IMR-90 (cell line): ENCODE measurements at regions not wholly inside any gene's neighbourhood (a gene's known extent, or its start where the extent isn't known, plus 50 kb on each side); places are given as distances from the start of the nearest gene placed in this dataset.

Experiments used
- ATAC-seq: fragments of 200-7000 bp; cut with Tn5 transposase; 2 replicates; pipeline ENCODE4 v1.9.1; 2020; ENCODE audit warnings: low read depth, mild to moderate bottlenecking, moderate library complexity
- BruUV-seq: library from RNA; stranded (reverse); fragments of 400-500 nt; replicated peaks from 2 replicates; lab custom pipeline; 2021; lab: Mats Ljungman, UMichigan
- CTCF ChIA-PET: fragments of 300-600 bp; formaldehyde crosslinking; extraction: SDS; loops from one replicate; lab custom pipeline; 2021; ENCODE audit warnings: antibody characterized with exemption; lab: Yijun Ruan, JAX
- POLR2A ChIA-PET: fragments of 300-600 bp; sonication (Branson Sonifier 250); formaldehyde crosslinking; loops from one replicate; lab custom pipeline; 2022; ENCODE audit warnings: antibody characterized with exemption; ENCODE audit not compliant: unreplicated experiment; lab: Charles Lee
- DNase-seq: peaks from one replicate; pipeline ENCODE4 v3.0.0; 2013
- H2AFZ ChIP-seq: replicated peaks from 2 replicates; pipeline ENCODE3; 2013; ENCODE audit warnings: low read length, mild to moderate bottlenecking; ENCODE audit not compliant: poor library complexity
- H2AK5ac ChIP-seq: 2 replicates; pipeline ENCODE4 v1.6.1; 2013; ENCODE audit warnings: low read depth, low read length, inconsistent platforms
- H2AK9ac ChIP-seq: replicated peaks from 2 replicates; pipeline ENCODE3; 2013; ENCODE audit warnings: mild to moderate bottlenecking, low read depth, low read length, moderate library complexity; ENCODE audit not compliant: poor library complexity
- H2BK120ac ChIP-seq: 2 replicates; pipeline ENCODE4 v1.6.1; 2013; ENCODE audit warnings: low read depth, low read length, inconsistent platforms
- H2BK15ac ChIP-seq: 3 replicates; pipeline ENCODE4 v1.6.1; 2013; ENCODE audit warnings: low read depth, low read length, inconsistent platforms
- H2BK20ac ChIP-seq: 2 replicates; pipeline ENCODE4 v1.6.1; 2013; ENCODE audit warnings: low read depth, mild to moderate bottlenecking, inconsistent platforms, low read length, moderate library complexity
- H2BK5ac ChIP-seq: 2 replicates; pipeline ENCODE4 v1.6.1; 2013; ENCODE audit warnings: mild to moderate bottlenecking, low read depth, low read length, inconsistent platforms; ENCODE audit not compliant: poor library complexity, severe bottlenecking
- H3K14ac ChIP-seq: replicated peaks from 2 replicates; pipeline ENCODE4 v1.6.1; 2013; ENCODE audit warnings: low read depth, low read length, inconsistent platforms
- H3K18ac ChIP-seq: 2 replicates; pipeline ENCODE4 v1.6.1; 2013; ENCODE audit warnings: low read depth, low read length, control low read depth
- H3K23ac ChIP-seq: 2 replicates; pipeline ENCODE4 v1.6.1; 2013; ENCODE audit warnings: low read depth, low read length, inconsistent platforms
- H3K27ac ChIP-seq: 2 replicates; pipeline ENCODE4 v1.5.1; 2013; ENCODE audit warnings: mild to moderate bottlenecking, control low read depth, low read length; ENCODE audit not compliant: insufficient read depth
- H3K27me3 ChIP-seq: 2 replicates; pipeline ENCODE4 v1.6.1; 2013; ENCODE audit warnings: low read length; ENCODE audit not compliant: control insufficient read depth, insufficient read depth
- H3K36me3 ChIP-seq: 2 replicates; pipeline ENCODE4 v1.6.1; 2013; ENCODE audit warnings: low read length, mixed read lengths; ENCODE audit not compliant: control insufficient read depth, insufficient read depth
- H3K4ac ChIP-seq: 2 replicates; pipeline ENCODE4 v1.6.1; 2013; ENCODE audit warnings: low read depth, low read length, inconsistent platforms
- H3K4me1 ChIP-seq: 2 replicates; pipeline ENCODE4 v1.6.1; 2013; ENCODE audit warnings: low read length, mixed read lengths; ENCODE audit not compliant: control insufficient read depth, insufficient read depth
- H3K4me2 ChIP-seq: 2 replicates; pipeline ENCODE4 v1.6.1; 2013; ENCODE audit warnings: low read depth, mild to moderate bottlenecking, control low read depth, low read length, moderate library complexity
- H3K4me3 ChIP-seq: 2 replicates; pipeline ENCODE4 v1.5.1; 2013; ENCODE audit warnings: low read depth, mild to moderate bottlenecking, control low read depth, low read length, moderate library complexity; ENCODE audit not compliant: insufficient read depth
- H3K56ac ChIP-seq: 2 replicates; pipeline ENCODE4 v1.6.1; 2013; ENCODE audit warnings: low read length, inconsistent platforms; ENCODE audit not compliant: insufficient read depth; ENCODE audit errors: extremely low read depth
- H3K79me1 ChIP-seq, 2 experiments: 2 replicates each; pipeline ENCODE4 v1.6.1; 2013; ENCODE audit warnings: low read length in 2 of 2, inconsistent platforms in 1 of 2, low read depth in 1 of 2
- H3K9ac ChIP-seq: 2 replicates; pipeline ENCODE4 v1.6.1; 2013; ENCODE audit warnings: low read depth, low read length, control low read depth
- H3K9me1 ChIP-seq: 2 replicates; pipeline ENCODE4 v1.6.1; 2013; ENCODE audit warnings: low read length, inconsistent platforms; ENCODE audit not compliant: insufficient read depth
- H3K9me3 ChIP-seq: 2 replicates; pipeline ENCODE4 v1.6.1; 2013; ENCODE audit warnings: low read length; ENCODE audit not compliant: control insufficient read depth, insufficient read depth
- H4K20me1 ChIP-seq: 2 replicates; pipeline ENCODE4 v1.6.1; 2013; ENCODE audit warnings: low read length, inconsistent platforms; ENCODE audit not compliant: insufficient read depth
- H4K5ac ChIP-seq: 2 replicates; pipeline ENCODE4 v1.6.1; 2013; ENCODE audit warnings: mild to moderate bottlenecking, low read depth, low read length, control low read depth
- H4K8ac ChIP-seq, 2 experiments: 2 replicates each; pipeline ENCODE4 v1.6.1; 2013; ENCODE audit warnings: low read depth in 2 of 2, low read length in 2 of 2, control low read depth in 1 of 2, inconsistent platforms in 1 of 2
- H4K91ac ChIP-seq: 2 replicates; pipeline ENCODE4 v1.6.1; 2013; ENCODE audit warnings: low read depth, low read length, inconsistent platforms; ENCODE audit not compliant: insufficient read depth
- BHLHE40 ChIP-seq: fragments of 150-350 bp; IDR thresholded peaks from 2 replicates; pipeline ENCODE4 v1.6.1; 2016; ENCODE audit warnings: mild to moderate bottlenecking, low read depth, low read length
- CEBPB ChIP-seq: IDR thresholded peaks from 2 replicates; pipeline ENCODE4 v1.6.1; 2012; ENCODE audit warnings: low read depth, low read length, improper control_type of control experiment
- CHD1 ChIP-seq: IDR thresholded peaks from 2 replicates; pipeline ENCODE4 v1.6.1; 2012; ENCODE audit warnings: low read depth, low read length, improper control_type of control experiment
- CTCF ChIP-seq: conservative IDR thresholded peaks from 2 replicates; pipeline ENCODE4 v1.5.1; 2012; ENCODE audit warnings: mild to moderate bottlenecking, low read depth, low read length, improper control_type of control experiment
- ELK1 ChIP-seq: fragments of 150-350 bp; IDR thresholded peaks from 2 replicates; pipeline ENCODE4 v1.6.1; 2016; ENCODE audit warnings: low read depth, mild to moderate bottlenecking, low read length, moderate library complexity, borderline replicate concordance
- FOS ChIP-seq: fragments of 150-350 bp; IDR thresholded peaks from 2 replicates; pipeline ENCODE4 v1.6.1; 2016; ENCODE audit warnings: low read depth, low read length
- MAFK ChIP-seq: IDR thresholded peaks from 2 replicates; pipeline ENCODE4 v1.6.1; 2012; ENCODE audit warnings: low read depth, low read length, improper control_type of control experiment
- MAZ ChIP-seq: IDR thresholded peaks from 2 replicates; pipeline ENCODE4 v1.6.1; 2012; ENCODE audit warnings: low read depth, mild to moderate bottlenecking, low read length, improper control_type of control experiment, moderate library complexity, borderline replicate concordance
- MXI1 ChIP-seq: IDR thresholded peaks from 2 replicates; pipeline ENCODE4 v1.6.1; 2012; ENCODE audit warnings: low read depth, mild to moderate bottlenecking, low read length, moderate library complexity, borderline replicate concordance
- NFE2L2 ChIP-seq: fragments of 150-350 bp; IDR thresholded peaks from 2 replicates; pipeline ENCODE4 v1.6.1; 2016; ENCODE audit warnings: low read depth, mild to moderate bottlenecking, low read length
- POLR2A ChIP-seq: IDR thresholded peaks from 2 replicates; pipeline ENCODE4 v1.6.1; 2012; ENCODE audit warnings: mild to moderate bottlenecking, low read depth, low read length
- RAD21 ChIP-seq: IDR thresholded peaks from 2 replicates; pipeline ENCODE4 v1.6.1; 2012; ENCODE audit warnings: low read length, improper control_type of control experiment
- RCOR1 ChIP-seq: IDR thresholded peaks from 2 replicates; pipeline ENCODE4 v1.6.1; 2012; ENCODE audit warnings: mild to moderate bottlenecking, low read length, improper control_type of control experiment; ENCODE audit not compliant: insufficient replicate concordance
- RFX5 ChIP-seq: IDR thresholded peaks from 2 replicates; pipeline ENCODE4 v1.8.0; 2012; ENCODE audit warnings: low read depth, mild to moderate bottlenecking, low read length, moderate library complexity
- SMC3 ChIP-seq: fragments of 150-350 bp; IDR thresholded peaks from 2 replicates; pipeline ENCODE4 v1.6.1; 2016; ENCODE audit warnings: low read depth, mild to moderate bottlenecking, antibody characterized with exemption, low read length, moderate library complexity
- USF2 ChIP-seq: fragments of 150-350 bp; IDR thresholded peaks from 2 replicates; pipeline ENCODE4 v1.6.1; 2017; ENCODE audit warnings: mild to moderate bottlenecking, antibody characterized with exemption, low read length, low read depth
- WGBS, 2 experiments: methylation state at CpG; one replicate each; pipeline versions ENCODE4 v1.1.5 to v1.1.7; 2013; ENCODE audit warnings: missing lambda C conversion rate in 2 of 2; ENCODE audit not compliant: insufficient read length in 1 of 2; ENCODE audit errors: extremely low coverage in 2 of 2; 5-methylcytosine and 5-hydroxymethylcytosine counted together
- dilution Hi-C: fragments of 300-500 bp; cut with HindIII; formaldehyde crosslinking; loops from one replicate; pipeline ENCODE4 v1.14.3; 2018; ENCODE audit warnings: low sequenced_read_pairs; ENCODE audit not compliant: unreplicated experiment
- in situ Hi-C: fragments of 300-500 bp; cut with MboI; formaldehyde crosslinking; loops from 3 replicates; pipeline ENCODE4 v1.14.3; 2019; ENCODE audit warnings: low sequenced_read_pairs, inconsistent platforms, mixed read lengths
- intact Hi-C: fragments of 100-400 bp; cut with micrococcal nuclease; formaldehyde crosslinking; loops from 2 replicates; pipeline ENCODE4 v1.10.0; 2022

GRCh38 chr10:78895469-78895868 lies 173.3 kb upstream of the ZMIZ1 start:
- H3K27ac ChIP-seq, result no peak overlapping the region
- H3K9ac ChIP-seq, result no peak overlapping the region
- no peak for TF ChIP-seq CTCF
- no peak for TF ChIP-seq USF2
- TF ChIP-seq RCOR1, result no peak
- TF ChIP-seq MAZ, result no peak
- no peak for TF ChIP-seq RFX5
- no peak for TF ChIP-seq CEBPB
- no peak for TF ChIP-seq RAD21
- no peak for TF ChIP-seq ELK1
- TF ChIP-seq MAFK, result no peak
- TF ChIP-seq FOS, result no peak
- TF ChIP-seq MXI1, result no peak
- no peak for TF ChIP-seq SMC3
- TF ChIP-seq POLR2A, result no peak
- no peak for TF ChIP-seq CHD1
- TF ChIP-seq NFE2L2, result no peak
- TF ChIP-seq BHLHE40, result no peak
- DNase-seq (no peak), ATAC-seq (no peak)
- CTCF ChIA-PET, result no interaction called here
- H4K91ac ChIP-seq, result no peak overlapping the region
- H2BK5ac ChIP-seq, result no peak overlapping the region
- no peak overlapping the region for H3K23ac ChIP-seq
- no peaks in the 10 kb centered on the region for H3K4me1 ChIP-seq
- H3K9me1 ChIP-seq, result no peaks in the 10 kb centered on the region
- BruUV-seq, result no TSS peak
- no peak overlapping the region for H4K8ac ChIP-seq
- no peak overlapping the region for H3K56ac ChIP-seq
- H2AK5ac ChIP-seq, result no peak overlapping the region
- POLR2A ChIA-PET, result no interaction called here
- H2BK120ac ChIP-seq, result no peak overlapping the region
- H2AFZ ChIP-seq, result no peak overlapping the region
- H3K4ac ChIP-seq, result no peak overlapping the region
- no peak overlapping the region for H3K4me2 ChIP-seq
- in situ Hi-C loops (no loop called here), intact Hi-C loops (no loop called here), dilution Hi-C loops (no loop called here)
- H4K20me1 ChIP-seq, result peaks cover 5% of the 10 kb centered on the region; the same call in 1 of the 2 replicates
- no peaks in the 10 kb centered on the region for H3K79me1 ChIP-seq
- H2BK20ac ChIP-seq, result no peak overlapping the region
- 81% methylated on average over 2 of the region's 8 CpGs; no CpG with 5 or more reads in 1 of the 2 experiments for WGBS, 2 experiments
- H3K4me3 ChIP-seq, result no peak overlapping the region
- no peak overlapping the region for H4K5ac ChIP-seq
- H3K14ac ChIP-seq, result no peak overlapping the region
- H3K9me3 ChIP-seq, result peaks cover 1% of the 10 kb centered on the region; the same call in 1 of the 2 replicates
- no peak overlapping the region for H3K18ac ChIP-seq
- H2BK15ac ChIP-seq, result no peak overlapping the region
- H2AK9ac ChIP-seq, result no peak overlapping the region
- H3K27me3 ChIP-seq, result peaks cover 79% of the 10 kb centered on the region
- no peaks in the 10 kb centered on the region for H3K36me3 ChIP-seq
